Hematopoietic multipotent progenitor cell (in vitro differentiated cells): ENCODE measurements at regions not wholly inside any gene's neighbourhood (a gene's known extent, or its start where the extent isn't known, plus 50 kb on each side); places are given as distances from the start of the nearest gene placed in this dataset.
"Not testable (repeated sequence)": the region's sequence is repeated elsewhere in the genome, so short reads cannot be mapped to it uniquely, and the experiment has no call there.

Experiments used
- DNase-seq, 3 donors: peaks; one replicate each; pipeline ENCODE4 v3.0.0-alpha.2; 2011 to 2015; ENCODE audit warnings: low read depth in 2 of 3, low spot score in 2 of 3

DNA sequence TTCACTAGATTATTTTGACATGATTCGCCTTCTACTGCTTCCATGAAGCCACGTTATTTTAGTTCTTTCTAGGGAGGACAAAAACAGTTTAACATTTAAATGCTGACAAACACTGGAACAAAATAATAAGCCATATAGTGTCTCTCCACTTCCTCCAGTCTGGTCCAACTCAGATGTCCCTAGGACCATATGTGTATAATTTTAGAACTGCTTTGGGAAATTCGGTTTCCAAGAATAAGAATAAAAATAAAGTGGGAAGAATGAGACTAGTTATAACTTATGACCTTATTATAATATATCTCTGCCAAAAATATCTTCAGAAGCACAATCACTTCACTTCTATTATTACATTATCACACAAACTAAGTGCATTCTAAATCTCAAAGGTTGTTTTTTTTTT lies 164.4 kb upstream of the POF1B start:
- DNase-seq: no peak

DNA sequence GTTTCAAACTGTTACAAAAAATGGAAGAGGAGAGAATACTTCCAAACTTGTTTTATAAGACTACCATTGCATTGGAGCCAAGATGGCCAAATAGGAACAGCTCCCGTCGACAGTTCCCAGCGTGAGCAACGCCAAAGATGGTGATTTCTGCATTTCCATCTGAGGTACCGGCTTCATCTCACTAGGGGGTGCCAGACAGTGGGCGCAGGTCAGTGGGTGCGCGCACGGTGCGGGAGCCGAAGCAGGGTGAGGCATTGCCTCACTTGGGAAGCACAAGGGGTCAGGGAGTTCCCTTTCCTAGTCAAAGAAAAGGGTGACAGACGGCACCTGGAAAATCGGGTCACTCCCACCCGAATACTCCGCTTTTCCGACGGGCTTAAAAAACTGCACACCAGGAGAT lies 149.7 kb upstream of the POF1B start:
- DNase-seq: not testable (repeated sequence)

DNA sequence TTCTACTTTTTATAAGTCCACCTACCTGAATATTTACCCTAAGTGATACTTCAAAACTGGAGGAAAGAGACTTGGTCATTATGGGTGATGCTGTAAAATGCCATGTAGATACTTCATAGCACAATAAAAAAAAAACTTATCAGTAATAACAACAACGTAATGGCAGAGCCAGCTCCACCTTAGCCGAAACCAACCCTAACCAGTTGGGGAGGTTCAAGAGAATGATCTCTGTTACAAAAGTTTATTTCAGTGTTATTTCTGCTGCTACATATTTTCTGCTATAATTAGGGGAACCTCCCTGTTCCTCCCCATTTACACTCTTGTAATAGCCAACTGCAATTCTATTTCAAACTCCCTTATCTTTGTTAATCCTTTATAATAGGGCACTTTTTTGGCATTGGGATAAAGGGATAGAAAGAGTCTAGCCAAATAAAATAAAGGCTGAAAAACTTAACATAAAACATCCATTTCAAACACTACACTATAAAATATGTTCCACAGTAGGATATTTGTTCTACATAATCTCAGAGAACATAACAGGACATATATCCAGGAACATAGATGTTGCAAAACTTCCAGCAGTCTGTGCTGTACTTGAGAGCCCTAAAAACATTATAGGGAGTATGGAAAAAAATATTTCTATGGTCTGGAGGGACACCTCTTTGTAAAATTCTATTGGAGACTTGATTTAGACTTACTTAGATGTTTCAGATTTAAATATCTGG lies 138.7 kb upstream of the POF1B start:
- no peak for DNase-seq

DNA sequence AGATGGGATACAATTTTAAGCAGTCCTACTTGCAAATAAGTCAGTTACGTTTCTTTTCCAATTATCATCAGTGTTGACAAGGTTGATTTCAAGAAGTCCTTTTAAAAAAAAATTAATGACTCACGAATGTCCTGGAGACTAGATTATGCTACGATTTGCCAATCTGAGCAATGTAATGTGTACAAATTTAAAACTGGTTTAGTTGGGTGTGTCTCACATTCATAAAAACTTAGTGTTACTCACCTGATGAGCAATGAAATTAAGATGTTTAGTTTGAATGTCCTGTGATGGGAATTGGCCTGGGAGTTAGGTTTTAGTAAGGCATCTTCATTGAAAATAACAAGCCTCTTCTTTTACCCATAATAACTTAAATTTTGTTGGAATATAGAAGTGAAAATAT lies 136.7 kb upstream of the POF1B start:
- no peak for DNase-seq

DNA sequence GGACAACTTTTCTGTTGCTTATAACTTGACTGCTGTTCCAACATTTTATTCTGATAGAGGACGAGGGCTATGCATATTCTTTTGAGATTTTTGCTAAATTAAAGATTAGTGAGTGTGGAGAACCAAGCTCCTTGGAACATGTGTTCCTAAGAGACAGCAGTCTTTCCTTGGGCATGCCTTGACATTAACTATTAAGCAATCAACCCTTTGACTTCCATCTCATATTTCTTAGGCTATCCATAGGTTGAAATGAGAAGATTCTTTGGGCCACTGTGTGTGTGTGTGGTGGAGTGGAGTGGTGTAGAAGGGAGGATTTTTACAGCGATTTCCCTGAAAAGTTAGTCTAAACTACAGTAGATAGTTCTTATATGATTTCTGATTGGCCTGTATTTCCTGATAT lies 127.4 kb upstream of the POF1B start:
- no peak for DNase-seq

DNA sequence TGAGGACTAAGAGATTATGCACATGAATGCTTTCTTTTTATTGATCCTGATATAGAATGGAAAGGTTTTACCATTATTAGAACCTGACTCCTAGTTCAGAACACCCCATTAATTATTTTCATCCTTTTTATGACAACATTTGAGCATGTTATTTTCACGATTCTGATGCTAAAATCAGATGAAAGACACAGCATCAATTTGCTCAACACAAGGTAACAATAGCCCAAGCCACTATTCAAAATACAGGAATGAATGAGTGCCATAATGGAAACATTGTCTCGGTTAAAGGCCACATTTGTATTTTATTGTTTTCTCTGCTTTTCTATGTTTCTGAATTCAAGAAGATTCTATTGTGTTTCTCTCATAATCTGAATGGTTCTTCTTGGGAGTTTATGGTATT lies 126.3 kb upstream of the POF1B start:
- no peak for DNase-seq

DNA sequence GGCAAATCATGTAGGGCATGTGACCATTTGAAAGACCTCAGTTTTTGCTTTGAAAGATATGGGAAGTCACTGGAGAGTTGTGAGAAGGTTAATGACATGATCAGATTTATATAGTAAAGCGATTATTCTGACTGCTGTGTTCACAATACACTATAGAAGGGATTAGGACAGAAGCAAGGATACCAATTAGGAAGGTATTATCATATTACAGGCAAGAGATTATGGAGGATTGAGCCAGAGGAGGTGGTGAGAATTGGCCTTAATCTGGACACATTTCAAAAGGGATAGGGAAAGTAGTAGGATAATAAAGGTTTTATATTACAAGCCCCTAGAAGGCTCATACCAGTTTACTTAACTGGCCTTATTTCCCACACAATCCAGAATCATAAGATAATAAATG lies 124.9 kb upstream of the POF1B start:
- no peak for DNase-seq

DNA sequence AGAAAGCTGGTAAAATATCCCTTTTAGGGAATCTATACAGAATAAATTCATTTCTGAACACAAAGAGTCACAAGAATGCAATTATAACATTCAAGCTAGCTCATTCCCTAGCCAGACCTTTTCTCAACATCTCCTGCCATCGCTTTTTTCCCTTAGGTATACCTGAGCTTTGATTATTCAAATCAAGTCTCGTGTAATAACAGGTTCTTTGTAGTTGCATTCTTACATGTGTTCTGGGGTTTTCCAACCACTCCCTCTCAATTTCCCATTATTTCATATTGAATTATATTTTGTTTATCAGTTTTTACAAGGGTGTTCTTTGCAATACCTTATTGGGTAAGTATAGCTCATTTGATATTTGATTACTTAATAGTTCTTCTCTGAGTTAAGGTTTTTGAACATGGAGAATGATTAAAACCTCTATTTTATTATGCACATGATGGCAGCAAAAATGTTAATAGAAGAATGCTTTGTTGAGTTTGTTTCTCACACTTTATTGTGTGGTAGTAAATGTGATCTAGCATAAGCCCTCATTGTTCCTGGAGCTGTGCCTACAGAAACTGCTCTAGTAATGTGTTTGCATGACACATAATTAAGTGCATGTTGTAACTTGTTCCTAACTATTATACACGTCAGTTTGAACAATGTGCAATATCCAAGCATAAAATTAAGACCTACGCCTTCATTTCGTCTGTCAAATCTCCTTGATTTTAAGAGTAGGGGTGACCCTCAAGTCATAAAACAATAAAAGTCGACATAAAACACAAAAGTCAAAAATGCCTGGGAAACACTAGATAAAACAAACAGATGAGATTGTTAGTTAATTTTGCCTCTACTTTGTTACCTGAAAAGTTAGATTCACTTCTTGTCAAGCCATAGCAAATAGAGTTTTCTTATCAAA lies 124.0 kb upstream of the POF1B start:
- DNase-seq: no peak

DNA sequence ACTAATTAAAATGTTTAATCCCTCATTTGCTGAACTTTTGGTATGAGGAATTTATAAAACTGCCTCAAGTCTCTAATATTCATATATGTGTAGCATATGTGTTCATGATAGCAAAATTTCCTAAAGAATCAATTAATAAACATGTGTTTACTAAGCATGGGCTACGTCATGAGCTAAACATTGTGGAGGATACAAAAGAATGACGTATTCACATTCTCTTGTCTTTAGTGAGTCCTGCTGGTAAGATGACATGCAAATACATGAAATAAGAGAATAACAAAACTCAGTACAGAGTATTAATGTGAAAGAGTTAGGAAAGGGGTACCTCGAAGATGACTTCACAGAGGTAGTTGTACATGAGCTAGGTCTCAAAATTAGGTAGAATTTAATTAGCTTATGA lies 121.9 kb upstream of the POF1B start:
- no peak for DNase-seq

DNA sequence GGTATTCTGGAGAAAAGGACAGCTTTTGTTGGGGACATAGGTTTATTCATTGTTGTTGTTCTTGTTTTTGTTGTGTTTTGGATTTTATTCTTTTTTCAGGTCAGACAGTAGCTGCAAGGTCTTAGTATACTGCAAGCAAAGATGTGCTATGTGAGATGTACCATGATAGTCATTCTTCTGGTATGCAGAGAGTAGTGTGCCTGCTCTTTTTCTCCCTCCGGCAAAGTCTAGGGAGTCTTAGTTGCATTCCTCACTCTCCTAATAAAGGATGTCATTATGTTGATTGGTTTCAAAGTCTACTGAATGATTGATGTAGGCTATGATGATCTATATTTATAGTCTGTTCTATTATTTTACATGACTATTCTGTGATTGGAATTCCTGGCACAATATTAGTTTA lies 119.9 kb upstream of the POF1B start:
- DNase-seq: no peak

DNA sequence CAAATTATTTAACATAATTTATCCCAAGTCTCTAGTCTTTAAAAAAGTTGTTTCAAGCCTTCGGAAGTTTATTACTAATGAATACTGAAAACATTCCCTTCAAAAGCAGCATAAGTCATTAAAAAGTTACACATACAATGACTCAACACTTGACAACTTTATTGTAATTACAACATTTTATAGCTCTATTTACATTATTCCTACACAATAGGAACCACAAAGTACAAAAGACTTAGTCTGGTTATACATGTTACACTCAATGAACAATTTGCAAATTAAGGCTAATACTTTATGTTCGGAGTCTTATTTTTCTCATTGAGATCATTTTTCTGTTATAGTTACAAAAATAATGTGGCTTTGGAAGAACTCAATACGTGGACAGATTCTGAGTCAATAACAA lies 114.4 kb upstream of the POF1B start:
- DNase-seq: no peak

DNA sequence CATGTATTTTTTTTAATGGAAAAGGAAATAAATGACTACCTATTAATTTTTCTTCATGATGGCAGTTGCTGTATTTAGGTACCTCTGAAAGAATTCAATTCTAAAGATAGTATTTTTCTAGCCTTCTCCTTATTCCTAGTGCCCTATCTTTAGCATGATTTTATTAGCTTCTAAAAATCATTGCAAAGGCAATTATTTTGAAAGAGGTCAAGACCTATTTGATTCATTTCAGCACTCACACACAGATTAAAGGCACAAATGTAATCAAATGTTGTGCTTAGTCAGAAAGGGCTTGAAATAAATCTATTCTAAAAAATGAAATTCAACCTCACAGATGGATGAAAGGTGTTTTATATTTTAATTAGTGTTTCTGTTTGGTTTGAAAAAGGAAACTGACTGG lies 74.8 kb upstream of the POF1B start:
- no peak for DNase-seq

DNA sequence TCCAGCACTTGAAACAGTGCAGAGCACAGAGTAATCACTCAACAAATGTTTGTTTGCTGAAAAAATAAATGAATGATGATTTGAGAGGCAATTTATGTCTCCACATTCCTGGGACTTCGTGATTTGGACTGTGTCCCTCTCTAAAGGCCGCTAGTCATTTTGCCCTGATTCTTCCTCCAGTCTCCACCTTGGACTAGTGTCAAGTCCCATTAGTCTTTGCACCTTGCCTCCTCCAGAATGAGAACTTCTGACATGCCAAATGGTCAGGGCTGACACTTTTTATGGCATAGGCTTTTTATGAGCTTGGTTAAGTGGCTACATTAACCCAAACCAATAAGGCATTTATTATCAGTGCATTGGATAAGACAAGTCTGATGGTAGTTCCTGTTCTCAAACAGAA lies 65.1 kb upstream of the POF1B start:
- DNase-seq: no peak
